ENCODE measurements at regions not wholly inside any gene's neighbourhood (a gene's known extent, or its start where the extent isn't known, plus 50 kb on each side); places are given as distances from the start of the nearest gene placed in this dataset.

- TF ChIP-seq YY1 (IDR thresholded peaks at IDR 0.05; ENCODE audit: insufficient read depth, insufficient read length) (no peak), SUZ12 (IDR thresholded peaks at IDR 0.05; ENCODE audit: extremely low read depth, insufficient read depth, insufficient read length) (no peak)
Observed at GRCh38 chr11:79942646-79943045, 501.8 kb upstream of the TENM4 start.
